ENCODE measurements at regions not wholly inside any gene's neighbourhood (a gene's known extent, or its start where the extent isn't known, plus 50 kb on each side); places are given as distances from the start of the nearest gene placed in this dataset.

GRCh38 chr13:40505196-40505595, 161.2 kb downstream of the FOXO1 start:
- no peak for DNase-seq (ENCODE audit: low read depth)
